Cardiac muscle cell (in vitro differentiated cells and primary cell): ENCODE measurements at regions not wholly inside any gene's neighbourhood (a gene's known extent, or its start where the extent isn't known, plus 50 kb on each side); places are given as distances from the start of the nearest gene placed in this dataset.

Experiments
- DNase-seq, 2 donors: peaks; one replicate each; pipeline versions ENCODE4 v3.0.0 to v3.0.0-alpha.2; 2010 to 2017; ENCODE audit warnings: low read depth in 1 of 2, low spot score in 1 of 2
- H3K27ac ChIP-seq: fragments of 200-600 bp; sonication (generic); 2 replicates; pipeline ENCODE4 v1.5.1; 2016
- H3K27me3 ChIP-seq: fragments of 200-600 bp; sonication (generic); 2 replicates; pipeline ENCODE4 v1.6.0; 2016; ENCODE audit warnings: control low read depth
- H3K36me3 ChIP-seq: fragments of 200-600 bp; sonication (generic); 2 replicates; pipeline ENCODE4 v1.5.1; 2016; ENCODE audit warnings: control low read depth
- H3K4me1 ChIP-seq: fragments of 200-600 bp; sonication (generic); 2 replicates; pipeline ENCODE4 v1.8.1; 2017; ENCODE audit warnings: low read depth, mild to moderate bottlenecking, mixed run types
- H3K4me3 ChIP-seq: fragments of 200-600 bp; sonication (generic); 2 replicates; pipeline ENCODE4 v1.5.1; 2016; ENCODE audit warnings: mild to moderate bottlenecking
- H3K9me3 ChIP-seq: fragments of 200-600 bp; sonication (generic); 2 replicates; pipeline ENCODE4 v1.5.1; 2017; ENCODE audit warnings: low read depth, mild to moderate bottlenecking, control low read depth
- CTCF ChIP-seq: IDR thresholded peaks from 2 replicates; pipeline ENCODE4 v1.5.1; 2012; ENCODE audit warnings: low read depth, mild to moderate bottlenecking, low read length

- H3K4me1 ChIP-seq, result no peaks in the 10 kb centered on the region
- H3K27me3 ChIP-seq, result no peaks in the 10 kb centered on the region
- no peak for TF ChIP-seq CTCF
- H3K4me3 ChIP-seq, result no peak overlapping the region
- no peak for DNase-seq
- no peak overlapping the region for H3K27ac ChIP-seq
- H3K36me3 ChIP-seq, result no peaks in the 10 kb centered on the region
- H3K9me3 ChIP-seq, result no peaks in the 10 kb centered on the region
These were observed 122.3 kb downstream of the MYCN start for GRCh38 chr2:16062471-16063250.

- no peak overlapping the region for H3K27ac ChIP-seq
- no peak overlapping the region for H3K4me3 ChIP-seq
- H3K4me1 ChIP-seq, result no peaks in the 10 kb centered on the region
- no peaks in the 10 kb centered on the region for H3K9me3 ChIP-seq
- no peak for DNase-seq
- H3K36me3 ChIP-seq, result no peaks in the 10 kb centered on the region
- H3K27me3 ChIP-seq, result no peaks in the 10 kb centered on the region
- no peak for TF ChIP-seq CTCF
These were observed 121.3 kb downstream of the MYCN start for GRCh38 chr2:16061441-16062217.

- no peaks in the 10 kb centered on the region for H3K36me3 ChIP-seq
- no peak overlapping the region for H3K4me3 ChIP-seq
- no peak overlapping the region for H3K27ac ChIP-seq
- no peak for TF ChIP-seq CTCF
- no peaks in the 10 kb centered on the region for H3K27me3 ChIP-seq
- peaks cover 6% of the 10 kb centered on the region for H3K4me1 ChIP-seq
- no peaks in the 10 kb centered on the region for H3K9me3 ChIP-seq
- no peak for DNase-seq
These were observed 120.6 kb downstream of the MYCN start for GRCh38 chr2:16060936-16061338.

GRCh38 chr2:16060125-16060935, 120.0 kb downstream of the MYCN start:
- no peak for TF ChIP-seq CTCF
- H3K4me3 ChIP-seq, result no peak overlapping the region
- H3K27me3 ChIP-seq, result no peaks in the 10 kb centered on the region
- peaks cover 11% of the 10 kb centered on the region for H3K4me1 ChIP-seq
- no peaks in the 10 kb centered on the region for H3K36me3 ChIP-seq
- H3K9me3 ChIP-seq, result no peaks in the 10 kb centered on the region
- H3K27ac ChIP-seq, result no peak overlapping the region
- DNase-seq, result no peak

- H3K9me3 ChIP-seq, result no peaks in the 10 kb centered on the region
- peaks cover 11% of the 10 kb centered on the region for H3K4me1 ChIP-seq
- no peak overlapping the region for H3K4me3 ChIP-seq
- no peak for DNase-seq
- TF ChIP-seq CTCF, result no peak
- no peaks in the 10 kb centered on the region for H3K36me3 ChIP-seq
- H3K27ac ChIP-seq, result no peak overlapping the region
- H3K27me3 ChIP-seq, result no peaks in the 10 kb centered on the region
These were observed 119.2 kb downstream of the MYCN start for GRCh38 chr2:16059393-16060016.
